IMR-90 (cell line): ENCODE measurements at regions not wholly inside any gene's neighbourhood (a gene's known extent, or its start where the extent isn't known, plus 50 kb on each side); places are given as distances from the start of the nearest gene placed in this dataset.

Source experiments
- ATAC-seq: fragments of 200-7000 bp; cut with Tn5 transposase; 2 replicates; pipeline ENCODE4 v1.9.1; 2020; ENCODE audit warnings: low read depth, mild to moderate bottlenecking, moderate library complexity
- BruUV-seq: library from RNA; stranded (reverse); fragments of 400-500 nt; replicated peaks from 2 replicates; lab custom pipeline; 2021; lab: Mats Ljungman, UMichigan
- CTCF ChIA-PET: fragments of 300-600 bp; formaldehyde crosslinking; extraction: SDS; loops from one replicate; lab custom pipeline; 2021; ENCODE audit warnings: antibody characterized with exemption; lab: Yijun Ruan, JAX
- POLR2A ChIA-PET: fragments of 300-600 bp; sonication (Branson Sonifier 250); formaldehyde crosslinking; loops from one replicate; lab custom pipeline; 2022; ENCODE audit warnings: antibody characterized with exemption; ENCODE audit not compliant: unreplicated experiment; lab: Charles Lee
- DNase-seq: peaks from one replicate; pipeline ENCODE4 v3.0.0; 2013
- H2AFZ ChIP-seq: replicated peaks from 2 replicates; pipeline ENCODE3; 2013; ENCODE audit warnings: low read length, mild to moderate bottlenecking; ENCODE audit not compliant: poor library complexity
- H2AK5ac ChIP-seq: 2 replicates; pipeline ENCODE4 v1.6.1; 2013; ENCODE audit warnings: low read depth, low read length, inconsistent platforms
- H2AK9ac ChIP-seq: replicated peaks from 2 replicates; pipeline ENCODE3; 2013; ENCODE audit warnings: mild to moderate bottlenecking, low read depth, low read length, moderate library complexity; ENCODE audit not compliant: poor library complexity
- H2BK120ac ChIP-seq: 2 replicates; pipeline ENCODE4 v1.6.1; 2013; ENCODE audit warnings: low read depth, low read length, inconsistent platforms
- H2BK15ac ChIP-seq: 3 replicates; pipeline ENCODE4 v1.6.1; 2013; ENCODE audit warnings: low read depth, low read length, inconsistent platforms
- H2BK20ac ChIP-seq: 2 replicates; pipeline ENCODE4 v1.6.1; 2013; ENCODE audit warnings: low read depth, mild to moderate bottlenecking, inconsistent platforms, low read length, moderate library complexity
- H2BK5ac ChIP-seq: 2 replicates; pipeline ENCODE4 v1.6.1; 2013; ENCODE audit warnings: mild to moderate bottlenecking, low read depth, low read length, inconsistent platforms; ENCODE audit not compliant: poor library complexity, severe bottlenecking
- H3K14ac ChIP-seq: replicated peaks from 2 replicates; pipeline ENCODE4 v1.6.1; 2013; ENCODE audit warnings: low read depth, low read length, inconsistent platforms
- H3K18ac ChIP-seq: 2 replicates; pipeline ENCODE4 v1.6.1; 2013; ENCODE audit warnings: low read depth, low read length, control low read depth
- H3K23ac ChIP-seq: 2 replicates; pipeline ENCODE4 v1.6.1; 2013; ENCODE audit warnings: low read depth, low read length, inconsistent platforms
- H3K27ac ChIP-seq: 2 replicates; pipeline ENCODE4 v1.5.1; 2013; ENCODE audit warnings: mild to moderate bottlenecking, control low read depth, low read length; ENCODE audit not compliant: insufficient read depth
- H3K27me3 ChIP-seq: 2 replicates; pipeline ENCODE4 v1.6.1; 2013; ENCODE audit warnings: low read length; ENCODE audit not compliant: control insufficient read depth, insufficient read depth
- H3K36me3 ChIP-seq: 2 replicates; pipeline ENCODE4 v1.6.1; 2013; ENCODE audit warnings: low read length, mixed read lengths; ENCODE audit not compliant: control insufficient read depth, insufficient read depth
- H3K4ac ChIP-seq: 2 replicates; pipeline ENCODE4 v1.6.1; 2013; ENCODE audit warnings: low read depth, low read length, inconsistent platforms
- H3K4me1 ChIP-seq: 2 replicates; pipeline ENCODE4 v1.6.1; 2013; ENCODE audit warnings: low read length, mixed read lengths; ENCODE audit not compliant: control insufficient read depth, insufficient read depth
- H3K4me2 ChIP-seq: 2 replicates; pipeline ENCODE4 v1.6.1; 2013; ENCODE audit warnings: low read depth, mild to moderate bottlenecking, control low read depth, low read length, moderate library complexity
- H3K4me3 ChIP-seq: 2 replicates; pipeline ENCODE4 v1.5.1; 2013; ENCODE audit warnings: low read depth, mild to moderate bottlenecking, control low read depth, low read length, moderate library complexity; ENCODE audit not compliant: insufficient read depth
- H3K56ac ChIP-seq: 2 replicates; pipeline ENCODE4 v1.6.1; 2013; ENCODE audit warnings: low read length, inconsistent platforms; ENCODE audit not compliant: insufficient read depth; ENCODE audit errors: extremely low read depth
- H3K79me1 ChIP-seq, 2 experiments: 2 replicates each; pipeline ENCODE4 v1.6.1; 2013; ENCODE audit warnings: low read length in 2 of 2, inconsistent platforms in 1 of 2, low read depth in 1 of 2
- H3K9ac ChIP-seq: 2 replicates; pipeline ENCODE4 v1.6.1; 2013; ENCODE audit warnings: low read depth, low read length, control low read depth
- H3K9me1 ChIP-seq: 2 replicates; pipeline ENCODE4 v1.6.1; 2013; ENCODE audit warnings: low read length, inconsistent platforms; ENCODE audit not compliant: insufficient read depth
- H3K9me3 ChIP-seq: 2 replicates; pipeline ENCODE4 v1.6.1; 2013; ENCODE audit warnings: low read length; ENCODE audit not compliant: control insufficient read depth, insufficient read depth
- H4K20me1 ChIP-seq: 2 replicates; pipeline ENCODE4 v1.6.1; 2013; ENCODE audit warnings: low read length, inconsistent platforms; ENCODE audit not compliant: insufficient read depth
- H4K5ac ChIP-seq: 2 replicates; pipeline ENCODE4 v1.6.1; 2013; ENCODE audit warnings: mild to moderate bottlenecking, low read depth, low read length, control low read depth
- H4K8ac ChIP-seq, 2 experiments: 2 replicates each; pipeline ENCODE4 v1.6.1; 2013; ENCODE audit warnings: low read depth in 2 of 2, low read length in 2 of 2, control low read depth in 1 of 2, inconsistent platforms in 1 of 2
- H4K91ac ChIP-seq: 2 replicates; pipeline ENCODE4 v1.6.1; 2013; ENCODE audit warnings: low read depth, low read length, inconsistent platforms; ENCODE audit not compliant: insufficient read depth
- BHLHE40 ChIP-seq: fragments of 150-350 bp; IDR thresholded peaks from 2 replicates; pipeline ENCODE4 v1.6.1; 2016; ENCODE audit warnings: mild to moderate bottlenecking, low read depth, low read length
- CEBPB ChIP-seq: IDR thresholded peaks from 2 replicates; pipeline ENCODE4 v1.6.1; 2012; ENCODE audit warnings: low read depth, low read length, improper control_type of control experiment
- CHD1 ChIP-seq: IDR thresholded peaks from 2 replicates; pipeline ENCODE4 v1.6.1; 2012; ENCODE audit warnings: low read depth, low read length, improper control_type of control experiment
- FOS ChIP-seq: fragments of 150-350 bp; IDR thresholded peaks from 2 replicates; pipeline ENCODE4 v1.6.1; 2016; ENCODE audit warnings: low read depth, low read length
- MAFK ChIP-seq: IDR thresholded peaks from 2 replicates; pipeline ENCODE4 v1.6.1; 2012; ENCODE audit warnings: low read depth, low read length, improper control_type of control experiment
- MAZ ChIP-seq: IDR thresholded peaks from 2 replicates; pipeline ENCODE4 v1.6.1; 2012; ENCODE audit warnings: low read depth, mild to moderate bottlenecking, low read length, improper control_type of control experiment, moderate library complexity, borderline replicate concordance
- MXI1 ChIP-seq: IDR thresholded peaks from 2 replicates; pipeline ENCODE4 v1.6.1; 2012; ENCODE audit warnings: low read depth, mild to moderate bottlenecking, low read length, moderate library complexity, borderline replicate concordance
- NFE2L2 ChIP-seq: fragments of 150-350 bp; IDR thresholded peaks from 2 replicates; pipeline ENCODE4 v1.6.1; 2016; ENCODE audit warnings: low read depth, mild to moderate bottlenecking, low read length
- POLR2A ChIP-seq: IDR thresholded peaks from 2 replicates; pipeline ENCODE4 v1.6.1; 2012; ENCODE audit warnings: mild to moderate bottlenecking, low read depth, low read length
- RAD21 ChIP-seq: IDR thresholded peaks from 2 replicates; pipeline ENCODE4 v1.6.1; 2012; ENCODE audit warnings: low read length, improper control_type of control experiment
- RCOR1 ChIP-seq: IDR thresholded peaks from 2 replicates; pipeline ENCODE4 v1.6.1; 2012; ENCODE audit warnings: mild to moderate bottlenecking, low read length, improper control_type of control experiment; ENCODE audit not compliant: insufficient replicate concordance
- RFX5 ChIP-seq: IDR thresholded peaks from 2 replicates; pipeline ENCODE4 v1.8.0; 2012; ENCODE audit warnings: low read depth, mild to moderate bottlenecking, low read length, moderate library complexity
- SMC3 ChIP-seq: fragments of 150-350 bp; IDR thresholded peaks from 2 replicates; pipeline ENCODE4 v1.6.1; 2016; ENCODE audit warnings: low read depth, mild to moderate bottlenecking, antibody characterized with exemption, low read length, moderate library complexity
- WGBS, 2 experiments: methylation state at CpG; one replicate each; pipeline versions ENCODE4 v1.1.5 to v1.1.7; 2013; ENCODE audit warnings: missing lambda C conversion rate in 2 of 2; ENCODE audit not compliant: insufficient read length in 1 of 2; ENCODE audit errors: extremely low coverage in 2 of 2; 5-methylcytosine and 5-hydroxymethylcytosine counted together
- dilution Hi-C: fragments of 300-500 bp; cut with HindIII; formaldehyde crosslinking; loops from one replicate; pipeline ENCODE4 v1.14.3; 2018; ENCODE audit warnings: low sequenced_read_pairs; ENCODE audit not compliant: unreplicated experiment
- in situ Hi-C: fragments of 300-500 bp; cut with MboI; formaldehyde crosslinking; loops from 3 replicates; pipeline ENCODE4 v1.14.3; 2019; ENCODE audit warnings: low sequenced_read_pairs, inconsistent platforms, mixed read lengths
- intact Hi-C: fragments of 100-400 bp; cut with micrococcal nuclease; formaldehyde crosslinking; loops from 2 replicates; pipeline ENCODE4 v1.10.0; 2022
- TF ChIP-seq, protein P1 (sequence below): fragments of 150-350 bp; IDR thresholded peaks from 2 replicates; pipeline ENCODE4 v1.6.1; 2016; ENCODE audit warnings: low read depth, mild to moderate bottlenecking, low read length, moderate library complexity, borderline replicate concordance
- TF ChIP-seq, protein P2 (sequence below): conservative IDR thresholded peaks from 2 replicates; pipeline ENCODE4 v1.5.1; 2012; ENCODE audit warnings: mild to moderate bottlenecking, low read depth, low read length, improper control_type of control experiment
- TF ChIP-seq, protein P3 (sequence below): fragments of 150-350 bp; IDR thresholded peaks from 2 replicates; pipeline ENCODE4 v1.6.1; 2017; ENCODE audit warnings: mild to moderate bottlenecking, antibody characterized with exemption, low read length, low read depth

DNA sequence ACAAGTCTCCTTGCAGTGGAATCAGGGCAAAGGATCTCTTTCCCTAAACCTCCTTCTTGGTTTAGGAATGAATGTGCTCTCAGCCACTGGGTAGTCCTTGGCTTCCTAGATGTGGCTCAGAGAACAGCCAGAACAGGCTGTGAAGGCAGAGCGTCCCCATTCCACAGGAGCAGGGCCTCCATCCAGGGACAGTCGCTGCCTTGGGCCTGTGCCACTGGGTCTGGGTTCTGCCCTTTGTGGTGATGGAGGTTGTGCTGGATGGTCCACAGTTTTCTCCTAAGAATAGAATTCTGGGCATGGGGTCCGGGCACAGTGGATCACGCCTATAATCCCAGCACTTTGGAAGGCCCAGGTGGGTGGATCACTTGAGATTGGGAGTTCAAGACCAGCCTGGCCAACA, 516.5 kb upstream of the RAB6C start:
- intact Hi-C loops = no loop called here
- H2BK120ac ChIP-seq = no peak overlapping the region
- H3K56ac ChIP-seq = no peak overlapping the region
- no peak overlapping the region for H3K27ac ChIP-seq
- ChIA-PET POLR2A (no interaction called here), CTCF (no interaction called here)
- no peaks in the 10 kb centered on the region for H3K4me1 ChIP-seq
- no peak overlapping the region for H4K8ac ChIP-seq
- TF ChIP-seq RAD21 (no peak), RFX5 (no peak), CHD1 (no peak), MAFK (no peak), BHLHE40 (no peak), RCOR1 (no peak), SMC3 (no peak), CEBPB (no peak), POLR2A (no peak), FOS (no peak), MAZ (no peak), NFE2L2 (no peak), MXI1 (no peak)
- TF ChIP-seq, protein P1, sequence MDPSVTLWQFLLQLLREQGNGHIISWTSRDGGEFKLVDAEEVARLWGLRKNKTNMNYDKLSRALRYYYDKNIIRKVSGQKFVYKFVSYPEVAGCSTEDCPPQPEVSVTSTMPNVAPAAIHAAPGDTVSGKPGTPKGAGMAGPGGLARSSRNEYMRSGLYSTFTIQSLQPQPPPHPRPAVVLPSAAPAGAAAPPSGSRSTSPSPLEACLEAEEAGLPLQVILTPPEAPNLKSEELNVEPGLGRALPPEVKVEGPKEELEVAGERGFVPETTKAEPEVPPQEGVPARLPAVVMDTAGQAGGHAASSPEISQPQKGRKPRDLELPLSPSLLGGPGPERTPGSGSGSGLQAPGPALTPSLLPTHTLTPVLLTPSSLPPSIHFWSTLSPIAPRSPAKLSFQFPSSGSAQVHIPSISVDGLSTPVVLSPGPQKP = no peak
- TF ChIP-seq, protein P2, sequence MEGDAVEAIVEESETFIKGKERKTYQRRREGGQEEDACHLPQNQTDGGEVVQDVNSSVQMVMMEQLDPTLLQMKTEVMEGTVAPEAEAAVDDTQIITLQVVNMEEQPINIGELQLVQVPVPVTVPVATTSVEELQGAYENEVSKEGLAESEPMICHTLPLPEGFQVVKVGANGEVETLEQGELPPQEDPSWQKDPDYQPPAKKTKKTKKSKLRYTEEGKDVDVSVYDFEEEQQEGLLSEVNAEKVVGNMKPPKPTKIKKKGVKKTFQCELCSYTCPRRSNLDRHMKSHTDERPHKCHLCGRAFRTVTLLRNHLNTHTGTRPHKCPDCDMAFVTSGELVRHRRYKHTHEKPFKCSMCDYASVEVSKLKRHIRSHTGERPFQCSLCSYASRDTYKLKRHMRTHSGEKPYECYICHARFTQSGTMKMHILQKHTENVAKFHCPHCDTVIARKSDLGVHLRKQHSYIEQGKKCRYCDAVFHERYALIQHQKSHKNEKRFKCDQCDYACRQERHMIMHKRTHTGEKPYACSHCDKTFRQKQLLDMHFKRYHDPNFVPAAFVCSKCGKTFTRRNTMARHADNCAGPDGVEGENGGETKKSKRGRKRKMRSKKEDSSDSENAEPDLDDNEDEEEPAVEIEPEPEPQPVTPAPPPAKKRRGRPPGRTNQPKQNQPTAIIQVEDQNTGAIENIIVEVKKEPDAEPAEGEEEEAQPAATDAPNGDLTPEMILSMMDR = no peak
- TF ChIP-seq, protein P3, sequence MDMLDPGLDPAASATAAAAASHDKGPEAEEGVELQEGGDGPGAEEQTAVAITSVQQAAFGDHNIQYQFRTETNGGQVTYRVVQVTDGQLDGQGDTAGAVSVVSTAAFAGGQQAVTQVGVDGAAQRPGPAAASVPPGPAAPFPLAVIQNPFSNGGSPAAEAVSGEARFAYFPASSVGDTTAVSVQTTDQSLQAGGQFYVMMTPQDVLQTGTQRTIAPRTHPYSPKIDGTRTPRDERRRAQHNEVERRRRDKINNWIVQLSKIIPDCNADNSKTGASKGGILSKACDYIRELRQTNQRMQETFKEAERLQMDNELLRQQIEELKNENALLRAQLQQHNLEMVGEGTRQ = no peak
- in situ Hi-C loops = no loop called here
- no peak overlapping the region for H4K91ac ChIP-seq
- H2AK5ac ChIP-seq = no peak overlapping the region
- no peak overlapping the region for H3K4ac ChIP-seq
- H2AK9ac ChIP-seq = no peak overlapping the region
- dilution Hi-C loops = no loop called here
- H3K14ac ChIP-seq = no peak overlapping the region
- H4K5ac ChIP-seq = no peak overlapping the region
- no peak overlapping the region for H2BK15ac ChIP-seq
- no peak for DNase-seq
- H3K4me2 ChIP-seq = no peak overlapping the region
- H3K23ac ChIP-seq = no peak overlapping the region
- H3K9me1 ChIP-seq = no peaks in the 10 kb centered on the region
- H2BK20ac ChIP-seq = no peak overlapping the region
- no peak overlapping the region for H2AFZ ChIP-seq
- no peak overlapping the region for H3K18ac ChIP-seq
- WGBS, 2 experiments = no CpG with 5 or more reads among the region's 4 CpGs
- no peaks in the 10 kb centered on the region for H3K27me3 ChIP-seq
- no peaks in the 10 kb centered on the region for H3K36me3 ChIP-seq
- BruUV-seq = no TSS peak
- no peaks in the 10 kb centered on the region for H4K20me1 ChIP-seq
- no peak for ATAC-seq
- peaks cover 71% of the 10 kb centered on the region for H3K9me3 ChIP-seq
- no peaks in the 10 kb centered on the region for H3K79me1 ChIP-seq
- H3K9ac ChIP-seq = no peak overlapping the region
- H3K4me3 ChIP-seq = no peak overlapping the region
- H2BK5ac ChIP-seq = no peak overlapping the region
